ENCODE measurements at regions not wholly inside any gene's neighbourhood (a gene's known extent, or its start where the extent isn't known, plus 50 kb on each side); places are given as distances from the start of the nearest gene placed in this dataset.

- TF ChIP-seq CTCF (IDR thresholded peaks at IDR 0.05), result no peak
- TF ChIP-seq POLR2A (IDR thresholded peaks at IDR 0.05), result no peak
Measured at GRCh38 chr12:89966495-89967240, 258.0 kb upstream of the ATP2B1 start.
